ENCODE measurements at regions not wholly inside any gene's neighbourhood (a gene's known extent, or its start where the extent isn't known, plus 50 kb on each side); places are given as distances from the start of the nearest gene placed in this dataset.
"Not testable (repeated sequence)": the region's sequence is repeated elsewhere in the genome, so short reads cannot be mapped to it uniquely, and the experiment has no call there.

DNA sequence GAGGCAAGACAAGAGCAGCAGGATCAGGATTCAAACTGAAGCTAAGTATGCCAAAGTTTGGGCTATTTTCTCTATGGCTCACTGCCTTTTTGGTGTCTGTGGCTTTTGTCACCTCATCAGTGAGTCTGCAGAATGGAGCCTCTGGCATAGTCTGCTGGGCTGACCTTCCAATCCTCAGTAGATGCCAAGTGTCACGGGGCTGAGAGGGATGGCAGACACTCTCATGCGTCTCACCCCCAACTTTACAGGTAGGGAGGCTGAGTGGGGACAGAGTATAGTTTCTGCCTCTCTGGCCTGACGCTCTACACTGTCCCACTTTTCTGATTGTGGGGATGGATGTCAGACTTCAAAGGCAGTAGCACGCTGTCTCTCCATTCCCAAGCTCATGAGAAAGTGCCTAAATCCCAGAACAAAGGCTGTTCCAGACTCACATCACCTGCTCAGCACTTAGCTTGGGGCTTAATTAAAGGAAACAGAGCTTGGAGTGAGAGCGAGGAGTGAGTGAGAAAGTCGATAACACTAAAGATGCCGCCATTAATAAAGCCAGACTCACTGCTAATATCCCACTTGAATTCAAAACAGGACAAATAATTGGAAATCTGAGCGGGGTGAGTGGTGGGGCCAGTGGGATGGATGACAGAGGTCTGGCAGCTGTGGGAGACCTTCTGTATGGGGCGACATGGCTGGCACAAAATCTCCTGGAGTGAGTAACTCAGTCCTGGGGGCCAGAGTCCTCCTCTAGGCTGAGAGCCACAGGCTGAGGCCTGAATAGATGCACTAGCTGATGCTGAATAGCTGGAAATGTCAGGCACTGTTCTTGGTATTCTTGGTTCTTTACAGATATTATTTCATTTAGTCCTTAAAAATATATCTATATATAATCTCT, 78.4 kb upstream of the MRPS22 start:
- DNase-seq (ENCODE audit: low spot score): peak; percentile 28

DNA sequence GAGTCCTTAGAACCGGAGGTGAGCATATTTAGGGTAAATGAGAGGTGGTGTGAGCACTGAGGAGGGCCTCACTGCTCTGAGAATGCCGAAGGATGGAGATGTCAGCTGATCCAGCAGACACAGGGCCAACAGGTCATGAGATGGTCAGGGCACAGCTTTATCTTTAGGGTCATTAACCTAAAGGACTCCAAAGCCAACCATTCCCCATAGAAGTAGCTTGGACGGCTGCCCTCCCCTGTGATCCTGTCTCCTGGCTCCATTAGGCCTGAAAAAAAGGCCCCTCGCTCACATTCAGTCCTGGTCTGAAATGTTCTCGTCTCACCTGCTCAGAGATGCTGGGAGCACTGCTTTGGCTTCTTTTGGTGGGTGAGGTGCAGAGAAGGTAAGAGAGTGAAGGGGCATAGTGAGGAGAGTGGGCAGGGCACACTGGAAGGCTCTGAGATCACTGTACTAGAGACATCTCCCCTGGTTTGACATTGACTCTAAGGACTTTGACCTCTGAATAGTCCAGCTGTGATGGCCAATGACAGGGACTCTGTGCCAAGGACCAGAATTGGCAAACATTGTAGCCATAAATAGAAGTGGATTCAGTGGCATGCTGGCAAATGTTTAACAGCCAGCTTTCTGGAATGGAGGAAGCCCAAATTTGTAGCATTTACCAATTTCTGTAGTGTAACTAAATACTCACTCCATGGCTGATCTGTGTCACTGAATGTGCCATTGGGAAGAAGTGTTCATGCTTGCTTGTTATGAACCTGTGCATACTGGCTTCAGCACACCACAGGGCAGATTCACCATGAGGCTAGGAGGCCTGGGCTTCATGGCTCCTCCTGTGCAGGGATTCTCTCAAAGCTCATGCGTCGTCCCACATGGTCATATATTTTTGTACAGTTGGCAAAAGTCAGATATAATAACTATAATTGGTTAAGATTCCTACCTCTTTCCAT, 76.2 kb upstream of the MRPS22 start:
- DNase-seq (ENCODE audit: low spot score): no peak
- no peak overlapping the region for H3K4me3 ChIP-seq
- H3K36me3 ChIP-seq: no peaks in the 10 kb centered on the region
- TF ChIP-seq, protein P1, sequence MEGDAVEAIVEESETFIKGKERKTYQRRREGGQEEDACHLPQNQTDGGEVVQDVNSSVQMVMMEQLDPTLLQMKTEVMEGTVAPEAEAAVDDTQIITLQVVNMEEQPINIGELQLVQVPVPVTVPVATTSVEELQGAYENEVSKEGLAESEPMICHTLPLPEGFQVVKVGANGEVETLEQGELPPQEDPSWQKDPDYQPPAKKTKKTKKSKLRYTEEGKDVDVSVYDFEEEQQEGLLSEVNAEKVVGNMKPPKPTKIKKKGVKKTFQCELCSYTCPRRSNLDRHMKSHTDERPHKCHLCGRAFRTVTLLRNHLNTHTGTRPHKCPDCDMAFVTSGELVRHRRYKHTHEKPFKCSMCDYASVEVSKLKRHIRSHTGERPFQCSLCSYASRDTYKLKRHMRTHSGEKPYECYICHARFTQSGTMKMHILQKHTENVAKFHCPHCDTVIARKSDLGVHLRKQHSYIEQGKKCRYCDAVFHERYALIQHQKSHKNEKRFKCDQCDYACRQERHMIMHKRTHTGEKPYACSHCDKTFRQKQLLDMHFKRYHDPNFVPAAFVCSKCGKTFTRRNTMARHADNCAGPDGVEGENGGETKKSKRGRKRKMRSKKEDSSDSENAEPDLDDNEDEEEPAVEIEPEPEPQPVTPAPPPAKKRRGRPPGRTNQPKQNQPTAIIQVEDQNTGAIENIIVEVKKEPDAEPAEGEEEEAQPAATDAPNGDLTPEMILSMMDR (IDR thresholded peaks at IDR 0.05): no peak
- H3K27me3 ChIP-seq: no peaks in the 10 kb centered on the region
- no peaks in the 10 kb centered on the region for H3K4me1 ChIP-seq
- no peaks in the 10 kb centered on the region for H3K9me3 ChIP-seq
- H3K27ac ChIP-seq: no peak overlapping the region

More for the DNA sequence above, 78.4 kb upstream of the MRPS22 start:
- no peak overlapping the region for H3K4me3 ChIP-seq
- H3K4me1 ChIP-seq: no peaks in the 10 kb centered on the region
- no peaks in the 10 kb centered on the region for H3K9me3 ChIP-seq
- H3K27me3 ChIP-seq: no peaks in the 10 kb centered on the region
- no peaks in the 10 kb centered on the region for H3K36me3 ChIP-seq
- TF ChIP-seq, protein P1 (IDR thresholded peaks at IDR 0.05): no peak
- H3K27ac ChIP-seq: no peak overlapping the region

DNA sequence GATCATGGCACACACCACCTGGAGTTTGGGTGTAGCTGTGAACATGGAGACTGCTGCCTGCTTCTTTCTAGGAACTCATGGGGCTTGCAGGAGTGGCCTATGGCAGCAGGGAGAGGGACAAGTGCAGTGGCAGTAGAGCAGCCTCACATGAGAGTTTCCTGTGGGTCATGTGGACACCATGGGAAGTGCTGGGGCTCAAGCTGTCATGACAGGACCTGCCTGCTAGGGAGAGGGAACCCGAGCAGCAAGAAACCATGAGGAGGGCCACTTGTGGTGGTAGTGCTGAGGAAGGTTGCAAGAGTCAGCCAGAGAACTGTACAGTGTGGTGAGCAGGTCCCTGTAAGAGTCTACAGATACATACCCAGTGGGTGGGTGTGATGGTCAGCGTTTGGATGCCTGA, 73.8 kb upstream of the MRPS22 start:
- Histone ChIP-seq H3K27ac (no peak overlapping the region), H3K9me3 (no peaks in the 10 kb centered on the region), H3K4me1 (no peaks in the 10 kb centered on the region), H3K4me3 (no peak overlapping the region), H3K36me3 (no peaks in the 10 kb centered on the region), H3K27me3 (no peaks in the 10 kb centered on the region)
- DNase-seq (ENCODE audit: low spot score): no peak
- TF ChIP-seq, protein P1 (IDR thresholded peaks at IDR 0.05): no peak

DNA sequence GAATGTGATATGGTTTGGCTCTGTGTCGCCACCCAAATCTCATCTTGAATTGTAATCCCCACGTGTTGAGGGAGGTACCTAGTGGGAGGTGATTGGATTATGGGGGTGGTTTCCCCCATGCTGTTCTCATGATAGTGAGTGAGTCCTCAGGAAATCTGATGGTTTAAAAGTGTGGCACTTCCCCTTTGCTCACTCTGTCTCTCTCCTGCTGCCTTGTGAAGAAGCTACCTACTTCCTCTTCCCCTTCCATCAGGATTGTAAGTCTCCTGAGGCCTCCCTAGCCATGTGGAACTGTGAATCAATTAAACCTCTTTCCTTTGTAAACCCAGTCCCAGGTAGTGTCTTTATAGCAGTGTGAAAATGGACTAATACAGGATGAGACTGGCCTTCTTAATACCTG, 73.2 kb upstream of the MRPS22 start:
- H3K4me1 ChIP-seq; H3K27me3 ChIP-seq; H3K4me3 ChIP-seq; H3K27ac ChIP-seq; DNase-seq (ENCODE audit: low spot score); H3K36me3 ChIP-seq; H3K9me3 ChIP-seq: not testable (repeated sequence)

DNA sequence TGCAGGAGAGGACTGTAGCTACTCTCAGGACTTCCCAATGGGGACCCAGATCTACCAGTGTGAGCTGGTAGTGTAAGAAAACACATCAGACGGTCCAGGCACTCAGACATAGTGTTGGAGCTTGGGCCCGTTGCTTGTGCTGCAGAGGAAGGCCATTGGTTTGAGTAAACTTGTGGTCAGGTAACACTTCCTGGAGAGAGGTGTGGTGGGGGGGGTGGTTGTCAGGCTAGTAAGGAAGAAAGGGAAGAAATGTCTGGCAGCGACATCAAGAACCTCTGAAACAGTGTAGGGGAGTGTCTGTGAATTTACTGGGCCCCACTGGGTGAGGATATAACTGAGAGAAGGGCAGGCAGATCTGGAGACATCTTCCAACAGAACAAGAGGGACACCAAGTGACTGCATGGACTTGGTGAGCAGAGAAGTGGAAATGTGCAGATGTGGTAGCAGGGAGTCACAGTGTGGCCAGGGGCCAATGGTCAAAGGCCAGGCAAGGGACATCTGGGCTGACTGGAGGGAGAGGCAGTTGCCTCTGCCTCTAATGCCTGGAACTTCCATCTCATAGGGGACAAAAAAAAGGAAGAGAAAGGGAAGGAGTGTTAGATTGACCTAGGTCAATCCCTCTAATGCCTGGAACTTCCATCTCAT, 63.7 kb upstream of the MRPS22 start:
- TF ChIP-seq, protein P1 (IDR thresholded peaks at IDR 0.05): no peak
- Histone ChIP-seq H3K9me3 (peaks cover 0 to 15% of the 10 kb centered on the region in 2 donors), H3K36me3 (no peaks in the 10 kb centered on the region)

More for the DNA sequence above, 63.7 kb upstream of the MRPS22 start:
- H3K4me3 ChIP-seq: no peak overlapping the region
- H3K27ac ChIP-seq: no peak overlapping the region
- H3K4me1 ChIP-seq: no peaks in the 10 kb centered on the region
- H3K27me3 ChIP-seq: no peaks in the 10 kb centered on the region
- no peak for DNase-seq (ENCODE audit: low spot score)
